ENCODE measurements at regions not wholly inside any gene's neighbourhood (a gene's known extent, or its start where the extent isn't known, plus 50 kb on each side); places are given as distances from the start of the nearest gene placed in this dataset.

DNA sequence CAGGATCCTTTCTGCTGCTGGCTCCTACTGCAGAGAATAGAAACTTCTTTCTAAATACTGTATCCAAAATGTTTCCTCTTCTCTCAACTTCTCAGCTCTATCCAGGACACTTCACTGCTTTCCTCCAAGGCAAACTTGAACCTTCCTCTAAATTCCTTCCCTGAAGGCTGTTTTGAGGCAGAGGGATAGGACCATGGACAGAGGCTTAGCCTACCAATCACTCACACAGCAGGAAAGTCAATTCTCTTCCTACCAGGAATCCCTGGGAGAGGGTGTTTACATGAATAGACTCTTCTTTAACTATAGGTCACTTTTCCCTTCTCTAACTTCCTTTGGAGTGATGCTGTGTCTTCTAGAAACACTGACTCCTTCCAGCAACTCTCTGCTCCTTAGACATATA, 115.6 kb upstream of the MKLN1 start:
- Histone ChIP-seq H2AK5ac (ENCODE audit: low read length) (no peak overlapping the region), H4K12ac (ENCODE audit: low read depth, low read length) (no peak overlapping the region), H2BK12ac (ENCODE audit: low read length) (no peak overlapping the region), H3K4me2 (ENCODE audit: low read length) (no peak overlapping the region), H3K9ac (ENCODE audit: low read length) (no peak overlapping the region), H3K79me1 (ENCODE audit: low read length) (no peaks in the 10 kb centered on the region), H4K8ac (ENCODE audit: low read depth, low read length) (no peak overlapping the region), H3K36me3 (ENCODE audit: control insufficient read depth in 1 of 2, insufficient read depth in 2 of 2, low read length in 2 of 2) (no peaks in the 10 kb centered on the region), H3K23ac (ENCODE audit: low read length) (no peak overlapping the region), H3K4ac (ENCODE audit: low read depth, low read length) (no peak overlapping the region), H3K27me3 (ENCODE audit: insufficient read depth, low read length) (no peaks in the 10 kb centered on the region), H2BK120ac (ENCODE audit: insufficient read depth, low read length, poor library complexity) (no peak overlapping the region), H4K91ac (ENCODE audit: low read depth, low read length) (no peak overlapping the region), H3K27ac (ENCODE audit: low read depth, low read length) (no peak overlapping the region), H3K4me1 (ENCODE audit: control insufficient read depth in 1 of 2, insufficient read depth in 2 of 2, low read length in 2 of 2) (no peaks in the 10 kb centered on the region), H3K9me3 (ENCODE audit: insufficient read depth, low read depth, low read length) (no peaks in the 10 kb centered on the region), H3K14ac (ENCODE audit: low read length) (no peak overlapping the region), H3K18ac (ENCODE audit: low read length) (no peak overlapping the region), H3K4me3 (ENCODE audit: low read depth, low read length) (no peak overlapping the region), H3K79me2 (ENCODE audit: control insufficient read depth, insufficient read depth, low read length, poor library complexity) (no peaks in the 10 kb centered on the region), H2AFZ (ENCODE audit: insufficient read depth, low read length, poor library complexity) (no peak overlapping the region), H2BK5ac (ENCODE audit: low read depth, low read length, poor library complexity) (no peak overlapping the region)
- DNase-seq: peak in 1 of 2 donors; percentile 47

DNA sequence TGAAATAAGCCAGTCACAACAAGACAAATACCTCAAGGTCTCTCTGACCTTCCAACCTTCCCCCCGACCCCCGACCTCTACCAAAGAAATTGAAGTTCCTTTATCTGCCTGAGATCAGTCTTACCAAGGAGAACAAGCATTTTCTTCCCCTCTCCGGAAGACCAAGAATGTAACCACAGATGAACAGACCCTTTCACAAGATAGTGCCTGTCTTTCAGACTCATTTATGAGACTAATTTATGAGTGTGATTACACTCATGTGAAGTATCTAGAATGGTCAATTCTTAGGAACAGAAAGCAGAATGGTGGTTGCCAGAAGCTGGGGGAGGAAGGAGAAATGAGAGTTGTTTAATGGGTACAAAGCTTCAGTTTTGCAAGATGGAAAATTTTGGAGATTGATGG, 108.9 kb upstream of the MKLN1 start:
- no peak for DNase-seq
- Histone ChIP-seq H4K91ac (ENCODE audit: low read depth, low read length) (no peak overlapping the region), H2BK12ac (ENCODE audit: low read length) (no peak overlapping the region), H2AFZ (ENCODE audit: insufficient read depth, low read length, poor library complexity) (no peak overlapping the region), H3K27ac (ENCODE audit: low read depth, low read length) (no peak overlapping the region), H4K8ac (ENCODE audit: low read depth, low read length) (no peak overlapping the region), H3K4ac (ENCODE audit: low read depth, low read length) (no peak overlapping the region), H4K12ac (ENCODE audit: low read depth, low read length) (no peak overlapping the region), H3K79me2 (ENCODE audit: control insufficient read depth, insufficient read depth, low read length, poor library complexity) (no peaks in the 10 kb centered on the region), H3K36me3 (ENCODE audit: control insufficient read depth in 1 of 2, insufficient read depth in 2 of 2, low read length in 2 of 2) (no peaks in the 10 kb centered on the region), H3K23ac (ENCODE audit: low read length) (no peak overlapping the region), H3K18ac (ENCODE audit: low read length) (no peak overlapping the region), H3K9me3 (ENCODE audit: insufficient read depth, low read depth, low read length) (no peaks in the 10 kb centered on the region), H2AK5ac (ENCODE audit: low read length) (no peak overlapping the region), H3K4me1 (ENCODE audit: control insufficient read depth in 1 of 2, insufficient read depth in 2 of 2, low read length in 2 of 2) (peaks cover 0 to 2% of the 10 kb centered on the region in 2 experiments), H3K79me1 (ENCODE audit: low read length) (no peaks in the 10 kb centered on the region), H3K9ac (ENCODE audit: low read length) (no peak overlapping the region), H3K4me3 (ENCODE audit: low read depth, low read length) (no peak overlapping the region), H2BK5ac (ENCODE audit: low read depth, low read length, poor library complexity) (no peak overlapping the region), H3K27me3 (ENCODE audit: insufficient read depth, low read length) (no peaks in the 10 kb centered on the region), H3K14ac (ENCODE audit: low read length) (no peak overlapping the region), H2BK120ac (ENCODE audit: insufficient read depth, low read length, poor library complexity) (no peak overlapping the region), H3K4me2 (ENCODE audit: low read length) (no peak overlapping the region)
- WGBS (ENCODE audit: extremely low coverage, insufficient coverage, insufficient read length): no CpG with 5 or more reads among the region's 3 CpGs

GRCh38 chr7:131219312-131220041, 108.2 kb upstream of the MKLN1 start:
- Histone ChIP-seq H2BK12ac (ENCODE audit: low read length) (no peak overlapping the region), H2BK120ac (ENCODE audit: insufficient read depth, low read length, poor library complexity) (no peak overlapping the region), H3K36me3 (ENCODE audit: control insufficient read depth in 1 of 2, insufficient read depth in 2 of 2, low read length in 2 of 2) (no peaks in the 10 kb centered on the region), H3K9ac (ENCODE audit: low read length) (no peak overlapping the region), H3K4me1 (ENCODE audit: control insufficient read depth in 1 of 2, insufficient read depth in 2 of 2, low read length in 2 of 2) (peaks cover 0 to 2% of the 10 kb centered on the region in 2 experiments), H3K27me3 (ENCODE audit: insufficient read depth, low read length) (no peaks in the 10 kb centered on the region), H4K12ac (ENCODE audit: low read depth, low read length) (no peak overlapping the region), H2BK5ac (ENCODE audit: low read depth, low read length, poor library complexity) (no peak overlapping the region), H3K79me2 (ENCODE audit: control insufficient read depth, insufficient read depth, low read length, poor library complexity) (no peaks in the 10 kb centered on the region), H4K8ac (ENCODE audit: low read depth, low read length) (no peak overlapping the region), H3K18ac (ENCODE audit: low read length) (no peak overlapping the region), H3K4me3 (ENCODE audit: low read depth, low read length) (no peak overlapping the region), H3K27ac (ENCODE audit: low read depth, low read length) (no peak overlapping the region), H3K79me1 (ENCODE audit: low read length) (no peaks in the 10 kb centered on the region), H3K4ac (ENCODE audit: low read depth, low read length) (no peak overlapping the region), H3K4me2 (ENCODE audit: low read length) (no peak overlapping the region), H3K9me3 (ENCODE audit: insufficient read depth, low read depth, low read length) (no peaks in the 10 kb centered on the region), H3K23ac (ENCODE audit: low read length) (no peak overlapping the region), H2AFZ (ENCODE audit: insufficient read depth, low read length, poor library complexity) (no peak overlapping the region), H4K91ac (ENCODE audit: low read depth, low read length) (no peak overlapping the region), H2AK5ac (ENCODE audit: low read length) (no peak overlapping the region), H3K14ac (ENCODE audit: low read length) (no peak overlapping the region)
- no CpG with 5 or more reads among the region's 8 CpGs for WGBS (ENCODE audit: extremely low coverage, insufficient coverage, insufficient read length)
- DNase-seq: peak in 1 of 2 donors; percentile 57

DNA sequence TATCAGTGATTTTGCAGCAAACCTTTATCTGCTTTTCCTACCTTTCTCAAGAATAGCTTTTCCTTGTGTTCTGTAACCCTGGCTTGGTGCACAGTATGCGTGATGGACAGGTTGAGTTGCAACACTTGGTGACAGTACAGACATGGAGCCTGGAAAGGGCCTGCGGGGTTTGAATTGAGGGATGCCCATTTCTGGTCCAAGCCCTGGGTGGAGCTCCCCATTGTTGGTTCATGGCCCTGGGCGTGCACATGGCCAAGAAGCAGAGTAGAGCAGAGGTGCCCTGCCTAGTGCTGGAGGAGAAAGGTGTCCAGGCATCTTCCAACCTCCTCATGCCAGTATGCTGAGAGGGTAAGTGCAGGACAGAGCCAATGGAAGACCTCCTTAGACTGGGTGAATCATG, 106.6 kb upstream of the MKLN1 start:
- H3K9ac ChIP-seq (ENCODE audit: low read length): no peak overlapping the region
- H3K27me3 ChIP-seq (ENCODE audit: insufficient read depth, low read length): no peaks in the 10 kb centered on the region
- no peaks in the 10 kb centered on the region for H3K79me1 ChIP-seq (ENCODE audit: low read length)
- no peak overlapping the region for H3K4me2 ChIP-seq (ENCODE audit: low read length)
- no peak overlapping the region for H3K4me3 ChIP-seq (ENCODE audit: low read depth, low read length)
- no peak overlapping the region for H3K23ac ChIP-seq (ENCODE audit: low read length)
- H2BK12ac ChIP-seq (ENCODE audit: low read length): no peak overlapping the region
- no peak overlapping the region for H4K91ac ChIP-seq (ENCODE audit: low read depth, low read length)
- no peak overlapping the region for H4K8ac ChIP-seq (ENCODE audit: low read depth, low read length)
- H3K14ac ChIP-seq (ENCODE audit: low read length): no peak overlapping the region
- no peak overlapping the region for H3K4ac ChIP-seq (ENCODE audit: low read depth, low read length)
- no CpG with 5 or more reads among the region's 3 CpGs for WGBS (ENCODE audit: extremely low coverage, insufficient coverage, insufficient read length)
- no peaks in the 10 kb centered on the region for H3K36me3 ChIP-seq (ENCODE audit: control insufficient read depth in 1 of 2, insufficient read depth in 2 of 2, low read length in 2 of 2)
- no peak overlapping the region for H3K18ac ChIP-seq (ENCODE audit: low read length)
- no peak overlapping the region for H3K27ac ChIP-seq (ENCODE audit: low read depth, low read length)
- H2AFZ ChIP-seq (ENCODE audit: insufficient read depth, low read length, poor library complexity): no peak overlapping the region
- no peaks in the 10 kb centered on the region for H3K9me3 ChIP-seq (ENCODE audit: insufficient read depth, low read depth, low read length)
- H2BK5ac ChIP-seq (ENCODE audit: low read depth, low read length, poor library complexity): no peak overlapping the region
- no peak overlapping the region for H4K12ac ChIP-seq (ENCODE audit: low read depth, low read length)
- H2AK5ac ChIP-seq (ENCODE audit: low read length): no peak overlapping the region
- H3K4me1 ChIP-seq (ENCODE audit: control insufficient read depth in 1 of 2, insufficient read depth in 2 of 2, low read length in 2 of 2): peaks cover 2 to 3% of the 10 kb centered on the region in 2 experiments
- no peaks in the 10 kb centered on the region for H3K79me2 ChIP-seq (ENCODE audit: control insufficient read depth, insufficient read depth, low read length, poor library complexity)
- no peak overlapping the region for H2BK120ac ChIP-seq (ENCODE audit: insufficient read depth, low read length, poor library complexity)
- DNase-seq: no peak

Data from trophoblast cell (in vitro differentiated cells and primary cell).